B cell (primary cell): ENCODE measurements at regions not wholly inside any gene's neighbourhood (a gene's known extent, or its start where the extent isn't known, plus 50 kb on each side); places are given as distances from the start of the nearest gene placed in this dataset.

Experiments used
- ATAC-seq: fragments of 200-7000 bp; cut with Tn5 transposase; one replicate; pipeline ENCODE4 v1.10.0; 2021; ENCODE audit warnings: low read depth, mild to moderate bottlenecking, moderate number of reproducible peaks, moderate library complexity
- CTCF ChIA-PET: fragments of 350-600 bp; sonication (Branson Sonifier 250); formaldehyde crosslinking; loops from one replicate; lab custom pipeline; 2021; ENCODE audit warnings: antibody characterized with exemption, inconsistent platforms; lab: Charles Lee
- POLR2A ChIA-PET: fragments of 350-600 bp; sonication (Branson Sonifier 250); formaldehyde crosslinking; loops from one replicate; lab custom pipeline; 2021; ENCODE audit warnings: antibody characterized with exemption; lab: Charles Lee
- DNase-seq: peaks from one replicate; pipeline ENCODE4 v3.0.0; 2013
- H2AFZ ChIP-seq: 2 replicates; pipeline ENCODE4 v1.6.1; 2012; ENCODE audit warnings: mild to moderate bottlenecking, low read depth, low read length; ENCODE audit not compliant: insufficient read depth, poor library complexity, severe bottlenecking
- H3K27ac ChIP-seq, 2 donors: 1 replicate in 1 of 2; 2 replicates in 1 of 2; pipeline ENCODE4 v1.5.1; 2012 to 2013; ENCODE audit warnings: low read length in 2 of 2, mild to moderate bottlenecking in 2 of 2, moderate library complexity in 1 of 2
- H3K27me3 ChIP-seq, 4 experiments: fragments of 200-600 bp in 1 of 4; sonication (generic) in 1 of 4; replicated peaks in 1 of 4; 1 replicate in 2 of 4; 2 replicates in 2 of 4; pipeline versions ENCODE4 v1.6.1 to v1.7.0; 2013 to 2016; ENCODE audit warnings: low read length in 3 of 4, mild to moderate bottlenecking in 2 of 4, mixed read lengths in 1 of 4, moderate library complexity in 1 of 4; ENCODE audit not compliant: insufficient read depth in 4 of 4, control insufficient read depth in 3 of 4; ENCODE audit errors: control extremely low read depth in 1 of 4
- H3K36me3 ChIP-seq, 2 experiments: replicated peaks in 1 of 2; 1 replicate in 1 of 2; 2 replicates in 1 of 2; pipeline versions ENCODE4 v1.6.1 to v1.7.1; 2013; ENCODE audit warnings: low read length in 1 of 2; ENCODE audit not compliant: insufficient read depth in 2 of 2, control insufficient read depth in 1 of 2; ENCODE audit errors: control extremely low read depth in 1 of 2, extremely low read depth in 1 of 2
- H3K4me1 ChIP-seq, 2 donors: fragments of 200-600 bp in 1 of 2; sonication (generic) in 1 of 2; 1 replicate in 1 of 2; 2 replicates in 1 of 2; pipeline versions ENCODE4 v1.5.1 to v1.6.1; 2013 to 2017; ENCODE audit warnings: low read length in 2 of 2; ENCODE audit not compliant: control insufficient read depth in 2 of 2, insufficient read depth in 2 of 2
- H3K4me2 ChIP-seq: replicated peaks from 2 replicates; pipeline ENCODE3; 2012; ENCODE audit warnings: mild to moderate bottlenecking, low read depth, low read length; ENCODE audit not compliant: poor library complexity, severe bottlenecking
- H3K4me3 ChIP-seq, 5 experiments: fragments of 200-600 bp in 1 of 5; sonication (generic) in 1 of 5; 1 replicate in 3 of 5; 2 replicates in 2 of 5; pipeline versions ENCODE4 v1.5.1 to v1.7.0; 2011 to 2016; ENCODE audit warnings: low read length in 4 of 5, mild to moderate bottlenecking in 4 of 5, low read depth in 2 of 5, control low read depth in 1 of 5, moderate library complexity in 1 of 5; ENCODE audit not compliant: insufficient read depth in 1 of 5; ENCODE audit errors: control extremely low read depth in 1 of 5, extremely low read depth in 1 of 5
- H3K79me2 ChIP-seq: fragments of 200-600 bp; sonication (generic); one replicate; pipeline ENCODE4 v1.6.0; 2016; ENCODE audit warnings: low read length; ENCODE audit not compliant: control insufficient read depth, insufficient read depth
- H3K9ac ChIP-seq: fragments of 200-600 bp; sonication (generic); 2 replicates; pipeline ENCODE4 v1.6.1; 2017; ENCODE audit warnings: mild to moderate bottlenecking, low read length, moderate library complexity
- H3K9me3 ChIP-seq, 3 donors: one replicate each; pipeline versions ENCODE4 v1.6.1 to v1.7.1; 2013; ENCODE audit warnings: low read length in 2 of 3; ENCODE audit not compliant: control insufficient read depth in 2 of 3, insufficient read depth in 1 of 3; ENCODE audit errors: control extremely low read depth in 1 of 3
- H4K20me1 ChIP-seq: 2 replicates; pipeline ENCODE4 v1.6.0; 2012; ENCODE audit warnings: mild to moderate bottlenecking, low read length; ENCODE audit not compliant: insufficient read depth, control insufficient read depth, poor library complexity, severe bottlenecking
- H3K27ac Mint-ChIP-seq: one replicate; pipeline ENCODE4 v1.8.0; 2021; ENCODE audit warnings: mixed read lengths
- H3K27me3 Mint-ChIP-seq: one replicate; pipeline ENCODE4 v1.8.0; 2021; ENCODE audit warnings: mixed read lengths
- H3K4me1 Mint-ChIP-seq: one replicate; pipeline ENCODE4 v1.8.0; 2021; ENCODE audit warnings: mixed read lengths
- H3K4me3 Mint-ChIP-seq: one replicate; pipeline ENCODE4 v1.8.0; 2021; ENCODE audit warnings: mixed read lengths
- H3K9me3 Mint-ChIP-seq: one replicate; pipeline ENCODE4 v1.8.0; 2022; ENCODE audit warnings: mixed read lengths; ENCODE audit not compliant: insufficient read depth
- EZH2 ChIP-seq: IDR thresholded peaks from 2 replicates; pipeline ENCODE4 v1.6.1; 2012; ENCODE audit warnings: borderline replicate concordance, low read depth, mild to moderate bottlenecking, moderate library complexity, low read length; ENCODE audit not compliant: insufficient read depth, poor library complexity, severe bottlenecking
- WGBS: methylation state at CpG from one replicate; pipeline ENCODE4 v1.1.5; 2013; ENCODE audit warnings: missing lambda C conversion rate; ENCODE audit not compliant: insufficient coverage; 5-methylcytosine and 5-hydroxymethylcytosine counted together
- intact Hi-C: fragments of 100-400 bp; cut with micrococcal nuclease; formaldehyde crosslinking; loops from one replicate; pipeline ENCODE4 v1.10.0; 2022
- TF ChIP-seq, protein P1 (sequence below): fragments of 200-600 bp; IDR thresholded peaks from one replicate; pipeline ENCODE4 v1.8.0; 2022; ENCODE audit warnings: antibody characterized with exemption, mild to moderate bottlenecking

DNA sequence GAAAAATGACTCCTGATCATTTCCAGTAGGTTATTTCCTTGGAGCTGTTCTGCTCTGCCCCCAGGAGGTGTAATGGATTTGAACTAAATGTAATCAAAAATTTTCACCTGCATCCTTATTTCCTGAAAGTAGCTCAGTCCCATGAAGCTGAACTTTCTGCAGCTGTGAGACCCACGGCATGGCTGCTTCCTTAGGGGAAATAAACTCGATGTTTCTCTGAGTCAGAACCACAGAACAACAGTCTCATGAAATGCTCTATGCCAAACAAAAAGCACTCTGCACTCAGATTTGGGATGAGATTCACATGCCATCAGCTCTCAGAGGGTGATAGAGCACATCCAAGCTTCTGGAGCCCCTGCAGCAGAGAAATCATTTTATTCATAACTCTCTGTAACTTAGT, 224.1 kb upstream of the PLEKHG7 start:
- ATAC-seq (peak; percentile 14), DNase-seq (no peak)
- 5% methylated on average over 2 of the region's 2 CpGs for WGBS
- Histone ChIP-seq H4K20me1 (no peaks in the 10 kb centered on the region), H3K9ac (peak overlapping the region; percentile 45), H3K4me2 (peak overlapping the region; percentile 47), H3K27ac (peak overlapping the region in 1 of 2 donors; percentile 65), H3K27me3 (no peaks in the 10 kb centered on the region), H3K36me3 (peaks cover 0 to 69% of the 10 kb centered on the region in 2 experiments), H2AFZ (peak overlapping the region; percentile 8), H3K4me3 (no peak overlapping the region), H3K9me3 (peaks cover 0 to 5% (median 1%) of the 10 kb centered on the region in 3 donors), H3K79me2 (peaks cover 100% of the 10 kb centered on the region), H3K4me1 (peaks cover 55 to 82% of the 10 kb centered on the region in 2 donors)
- Mint-ChIP-seq H3K27me3 (no peaks in the 10 kb centered on the region), H3K9me3 (peaks cover 8% of the 10 kb centered on the region), H3K4me3 (peak overlapping the region; percentile 42), H3K4me1 (peaks cover 82% of the 10 kb centered on the region), H3K27ac (peak overlapping the region; percentile 87)
- ChIA-PET CTCF (interaction anchor here (0.6 to 1.0 kb wide), 3 partner anchors 8 to 287 kb away, joined by 3 read pairs; no protein-coding TSS in a partner anchor), POLR2A (interaction anchor here (0.6 to 0.9 kb wide), 2 partner anchors 33 to 101 kb away, joined by 5 read pairs; no protein-coding TSS in a partner anchor)
- TF ChIP-seq EZH2: no peak
- TF ChIP-seq, protein P1, sequence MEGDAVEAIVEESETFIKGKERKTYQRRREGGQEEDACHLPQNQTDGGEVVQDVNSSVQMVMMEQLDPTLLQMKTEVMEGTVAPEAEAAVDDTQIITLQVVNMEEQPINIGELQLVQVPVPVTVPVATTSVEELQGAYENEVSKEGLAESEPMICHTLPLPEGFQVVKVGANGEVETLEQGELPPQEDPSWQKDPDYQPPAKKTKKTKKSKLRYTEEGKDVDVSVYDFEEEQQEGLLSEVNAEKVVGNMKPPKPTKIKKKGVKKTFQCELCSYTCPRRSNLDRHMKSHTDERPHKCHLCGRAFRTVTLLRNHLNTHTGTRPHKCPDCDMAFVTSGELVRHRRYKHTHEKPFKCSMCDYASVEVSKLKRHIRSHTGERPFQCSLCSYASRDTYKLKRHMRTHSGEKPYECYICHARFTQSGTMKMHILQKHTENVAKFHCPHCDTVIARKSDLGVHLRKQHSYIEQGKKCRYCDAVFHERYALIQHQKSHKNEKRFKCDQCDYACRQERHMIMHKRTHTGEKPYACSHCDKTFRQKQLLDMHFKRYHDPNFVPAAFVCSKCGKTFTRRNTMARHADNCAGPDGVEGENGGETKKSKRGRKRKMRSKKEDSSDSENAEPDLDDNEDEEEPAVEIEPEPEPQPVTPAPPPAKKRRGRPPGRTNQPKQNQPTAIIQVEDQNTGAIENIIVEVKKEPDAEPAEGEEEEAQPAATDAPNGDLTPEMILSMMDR: no peak
- intact Hi-C loops: loop anchor here (1.0 kb wide), 1 partner anchor 8 kb away; no protein-coding TSS in a partner anchor

DNA sequence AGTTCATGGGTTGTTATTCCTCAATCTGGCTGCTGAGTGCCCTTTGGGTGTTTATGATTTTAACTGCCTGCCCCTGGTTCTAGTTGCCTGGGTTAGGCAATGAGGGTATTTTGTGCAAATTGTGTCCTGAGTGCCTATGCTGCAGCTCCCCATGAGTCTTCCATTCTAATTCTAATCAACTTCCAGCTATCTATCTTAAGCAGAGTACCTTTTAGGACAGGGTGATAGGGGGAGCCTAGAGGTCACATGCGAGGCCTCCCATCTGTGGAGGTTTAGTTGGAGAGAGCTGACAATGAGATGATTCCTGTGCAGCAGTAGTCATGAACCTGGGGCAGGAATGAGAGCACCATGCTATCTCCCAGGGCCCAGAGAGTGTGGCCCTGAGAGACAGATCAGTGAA, 225.9 kb upstream of the PLEKHG7 start:
- CTCF ChIA-PET: interaction anchor here (0.7 to 4.3 kb wide), 2 partner anchors 10 to 31 kb away, joined by 3 to 20 read pairs; no protein-coding TSS in a partner anchor
- DNase-seq (no peak), ATAC-seq (no peak)
- intact Hi-C loops: no loop called here
- peak overlapping the region; percentile 26 for H3K4me2 ChIP-seq
- peak overlapping the region; percentile 58 for H3K27ac Mint-ChIP-seq
- H3K4me3 Mint-ChIP-seq: peak overlapping the region; percentile 14
- H3K79me2 ChIP-seq: peaks cover 100% of the 10 kb centered on the region
- POLR2A ChIA-PET: interaction anchor here (0.5 to 1.0 kb wide), 4 partner anchors 9 to 349 kb away, joined by 3 read pairs; no protein-coding TSS in a partner anchor
- peaks cover 81% of the 10 kb centered on the region for H3K4me1 Mint-ChIP-seq
- H3K27me3 Mint-ChIP-seq: no peaks in the 10 kb centered on the region
- TF ChIP-seq, protein P1: no peak
- TF ChIP-seq EZH2: no peak
- H4K20me1 ChIP-seq: no peaks in the 10 kb centered on the region
- H3K4me3 ChIP-seq: peak overlapping the region in 1 of 5 experiments; percentile 20
- 100% methylated on average over 1 of the region's 1 CpG for WGBS
- peaks cover 8% of the 10 kb centered on the region for H3K9me3 Mint-ChIP-seq
- no peak overlapping the region for H3K9ac ChIP-seq
- H3K27me3 ChIP-seq: no peaks in the 10 kb centered on the region
- H3K4me1 ChIP-seq: peaks cover 70 to 84% of the 10 kb centered on the region in 2 donors
- H3K36me3 ChIP-seq: peaks cover 0 to 55% of the 10 kb centered on the region in 2 experiments
- no peak overlapping the region for H2AFZ ChIP-seq
- peaks cover 0 to 5% (median 0%) of the 10 kb centered on the region in 3 donors for H3K9me3 ChIP-seq
- peak overlapping the region; percentile 31 to 79 for H3K27ac ChIP-seq
